ENCODE measurements at regions not wholly inside any gene's neighbourhood (a gene's known extent, or its start where the extent isn't known, plus 50 kb on each side); places are given as distances from the start of the nearest gene placed in this dataset.

DNA sequence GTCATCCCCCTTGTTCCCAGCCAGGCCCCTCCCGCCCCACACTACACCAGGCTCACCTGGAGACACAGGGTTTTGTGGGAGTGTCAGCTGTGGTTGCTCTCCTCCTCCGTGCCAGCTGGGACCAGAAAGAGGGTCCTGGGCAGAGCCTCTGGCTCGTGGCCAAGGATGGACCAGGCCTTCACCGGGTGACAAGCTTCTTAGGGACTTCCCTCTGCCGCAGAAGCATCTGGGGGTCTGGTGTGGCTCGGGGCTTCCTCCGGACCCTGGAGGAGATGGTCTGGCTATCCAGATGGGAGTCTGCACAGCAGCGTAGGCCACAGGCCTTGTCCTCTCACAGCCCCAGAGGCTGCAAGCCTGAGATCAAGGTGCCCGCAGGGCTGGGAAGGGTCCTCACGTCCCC lies 63.8 kb upstream of the CFAP46 start:
- Histone ChIP-seq H3K4me1 (ENCODE audit: insufficient read depth, low read length, poor library complexity, severe bottlenecking) (no peaks in the 10 kb centered on the region), H3K36me3 (ENCODE audit: insufficient read depth, low read length) (no peaks in the 10 kb centered on the region), H3K27ac (ENCODE audit: low read depth, low read length, poor library complexity, severe bottlenecking) (no peak overlapping the region), H2AFZ (ENCODE audit: low read length) (no peak overlapping the region), H3K4me3 (ENCODE audit: low read depth, low read length, poor library complexity, severe bottlenecking) (no peak overlapping the region), H4K20me1 (ENCODE audit: insufficient read depth, low read length) (no peaks in the 10 kb centered on the region), H3K9me3 (ENCODE audit: low read length) (no peaks in the 10 kb centered on the region), H3K9me2 (ENCODE audit: insufficient read depth, low read length) (no peaks in the 10 kb centered on the region), H3K79me2 (ENCODE audit: insufficient read depth, low read depth, low read length) (no peaks in the 10 kb centered on the region), H3K4me2 (ENCODE audit: low read length) (no peak overlapping the region)
- no peak for TF ChIP-seq EZH2phosphoT487 (IDR thresholded peaks at IDR 0.05; ENCODE audit: borderline replicate concordance, low read depth, low read length)
- TF ChIP-seq CTCF (conservative IDR thresholded peaks at IDR 0.05; ENCODE audit: low read length) = no peak
- ChIA-PET CTCF (ENCODE audit: unreplicated experiment) (no interaction called here), POLR2A (no interaction called here)
- BruUV-seq (replicated peaks) = no TSS peak
- DNase-seq (ENCODE audit: low spot score) = no peak
- intact Hi-C loops (cut with micrococcal nuclease; ENCODE audit: unreplicated experiment) = no loop called here

- intact Hi-C loops (cut with micrococcal nuclease; ENCODE audit: unreplicated experiment) = no loop called here
- ChIA-PET CTCF (ENCODE audit: unreplicated experiment) (no interaction called here), POLR2A (no interaction called here)
- Histone ChIP-seq H3K27ac (ENCODE audit: low read depth, low read length, poor library complexity, severe bottlenecking) (no peak overlapping the region), H3K4me1 (ENCODE audit: insufficient read depth, low read length, poor library complexity, severe bottlenecking) (no peaks in the 10 kb centered on the region), H3K79me2 (ENCODE audit: insufficient read depth, low read depth, low read length) (no peaks in the 10 kb centered on the region), H3K9me3 (ENCODE audit: low read length) (no peaks in the 10 kb centered on the region), H2AFZ (ENCODE audit: low read length) (no peak overlapping the region), H3K36me3 (ENCODE audit: insufficient read depth, low read length) (no peaks in the 10 kb centered on the region), H3K4me3 (ENCODE audit: low read depth, low read length, poor library complexity, severe bottlenecking) (no peak overlapping the region), H4K20me1 (ENCODE audit: insufficient read depth, low read length) (no peaks in the 10 kb centered on the region), H3K4me2 (ENCODE audit: low read length) (no peak overlapping the region), H3K9me2 (ENCODE audit: insufficient read depth, low read length) (no peaks in the 10 kb centered on the region)
- DNase-seq (ENCODE audit: low spot score) = no peak
- no TSS peak for BruUV-seq (replicated peaks)
- TF ChIP-seq CTCF (conservative IDR thresholded peaks at IDR 0.05; ENCODE audit: low read length) (no peak), EZH2phosphoT487 (IDR thresholded peaks at IDR 0.05; ENCODE audit: borderline replicate concordance, low read depth, low read length) (no peak)
Measured at GRCh38 chr10:133004478-133004877, 62.1 kb upstream of the CFAP46 start.

DNA sequence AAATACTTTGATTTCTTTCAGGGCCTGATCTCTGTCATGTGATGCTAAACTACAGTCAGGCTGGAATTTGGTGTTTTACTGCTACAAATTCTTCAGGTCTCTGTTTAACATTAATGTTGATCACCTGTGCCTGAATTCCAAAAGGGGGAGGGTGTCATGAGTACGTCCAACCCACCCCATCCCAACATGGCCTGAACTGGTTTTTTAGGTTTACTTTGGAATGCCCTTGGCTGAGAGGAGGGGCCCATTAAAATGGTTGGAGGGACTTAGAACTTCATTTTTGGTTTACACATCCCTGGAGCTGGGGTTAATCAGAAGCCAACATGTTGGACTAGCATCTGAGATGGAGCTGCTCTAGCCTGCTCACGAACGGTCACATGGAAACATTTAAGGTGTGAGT lies 60.8 kb upstream of the CFAP46 start:
- no peaks in the 10 kb centered on the region for H4K20me1 ChIP-seq (ENCODE audit: insufficient read depth, low read length)
- no peak for DNase-seq (ENCODE audit: low spot score)
- TF ChIP-seq CTCF (conservative IDR thresholded peaks at IDR 0.05; ENCODE audit: low read length) = no peak
- TF ChIP-seq EZH2phosphoT487 (IDR thresholded peaks at IDR 0.05; ENCODE audit: borderline replicate concordance, low read depth, low read length) = no peak
- no peak overlapping the region for H3K4me2 ChIP-seq (ENCODE audit: low read length)
- H3K79me2 ChIP-seq (ENCODE audit: insufficient read depth, low read depth, low read length) = no peaks in the 10 kb centered on the region
- intact Hi-C loops (cut with micrococcal nuclease; ENCODE audit: unreplicated experiment) = no loop called here
- no peak overlapping the region for H2AFZ ChIP-seq (ENCODE audit: low read length)
- no peaks in the 10 kb centered on the region for H3K36me3 ChIP-seq (ENCODE audit: insufficient read depth, low read length)
- CTCF ChIA-PET (ENCODE audit: unreplicated experiment) = no interaction called here
- POLR2A ChIA-PET = no interaction called here
- no peaks in the 10 kb centered on the region for H3K9me2 ChIP-seq (ENCODE audit: insufficient read depth, low read length)
- H3K9me3 ChIP-seq (ENCODE audit: low read length) = no peaks in the 10 kb centered on the region
- no peaks in the 10 kb centered on the region for H3K4me1 ChIP-seq (ENCODE audit: insufficient read depth, low read length, poor library complexity, severe bottlenecking)
- H3K4me3 ChIP-seq (ENCODE audit: low read depth, low read length, poor library complexity, severe bottlenecking) = no peak overlapping the region
- BruUV-seq (replicated peaks) = no TSS peak
- H3K27ac ChIP-seq (ENCODE audit: low read depth, low read length, poor library complexity, severe bottlenecking) = no peak overlapping the region

Data from OCI-LY7 (cell line).